ENCODE measurements at regions not wholly inside any gene's neighbourhood (a gene's known extent, or its start where the extent isn't known, plus 50 kb on each side); places are given as distances from the start of the nearest gene placed in this dataset.

DNA sequence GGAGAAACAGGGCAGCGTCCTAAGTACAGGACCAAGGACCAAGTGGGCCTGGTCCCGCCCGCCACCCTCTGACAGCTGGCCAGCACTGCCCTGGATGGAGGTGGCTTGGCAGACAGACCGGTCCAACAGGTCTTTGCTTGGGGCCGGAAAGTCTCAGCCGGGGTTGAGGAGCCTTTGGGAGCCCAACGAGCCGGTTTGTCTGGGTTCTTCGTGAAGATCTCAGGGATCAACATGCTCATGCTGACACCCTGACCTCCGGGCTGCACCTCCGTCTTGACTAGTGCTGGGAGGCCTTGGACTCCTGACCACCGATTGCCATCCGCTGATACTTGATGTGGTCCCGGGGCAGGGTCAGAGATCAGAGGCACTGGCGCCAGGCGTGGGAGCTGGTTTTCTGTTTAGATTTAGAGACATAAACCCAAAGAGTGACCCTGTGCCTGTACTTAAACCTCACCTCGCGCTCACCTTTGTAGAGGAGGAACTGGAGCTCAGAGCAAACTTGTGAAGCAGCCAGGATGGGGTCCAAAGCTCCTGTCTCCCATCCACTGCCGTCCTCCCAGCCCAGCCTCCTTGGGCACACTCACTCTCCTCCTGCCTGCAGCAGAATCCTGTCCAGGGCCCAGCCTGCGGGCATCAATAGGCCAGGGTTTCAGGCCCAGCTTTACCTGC lies 92.1 kb upstream of the GSE1 start:
- TF ChIP-seq POLR2A (IDR thresholded peaks at IDR 0.05) (no peak), CTCF (IDR thresholded peaks at IDR 0.05) (no peak)

Data from heart left ventricle (tissue), 13 donors.